ENCODE measurements at regions not wholly inside any gene's neighbourhood (a gene's known extent, or its start where the extent isn't known, plus 50 kb on each side); places are given as distances from the start of the nearest gene placed in this dataset.

- no peak for DNase-seq (ENCODE audit: low spot score)
Observed at GRCh38 chr2:234278556-234279255, 218.2 kb downstream of the ARL4C start.

- no peak for DNase-seq (ENCODE audit: low spot score)
Observed at GRCh38 chr2:234275515-234275914, 221.4 kb downstream of the ARL4C start.

GRCh38 chr2:234273887-234274584 is 222.8 kb downstream of the ARL4C start:
- DNase-seq (ENCODE audit: low spot score): no peak

- no peak for DNase-seq (ENCODE audit: low spot score)
Observed at GRCh38 chr2:234272069-234272850, 221.8 kb downstream of the SPP2 start.

GRCh38 chr2:234271338-234271737 is 220.8 kb downstream of the SPP2 start:
- no peak for DNase-seq (ENCODE audit: low spot score)

GRCh38 chr2:234269769-234270204 is 219.3 kb downstream of the SPP2 start:
- DNase-seq (ENCODE audit: low spot score): no peak

GRCh38 chr2:234267534-234267933 is 217.0 kb downstream of the SPP2 start:
- no peak for DNase-seq (ENCODE audit: low spot score)

- DNase-seq (ENCODE audit: low spot score): no peak
Observed at GRCh38 chr2:234266952-234267351, 216.4 kb downstream of the SPP2 start.

- DNase-seq (ENCODE audit: low spot score): no peak
Observed at GRCh38 chr2:234265206-234265605, 214.7 kb downstream of the SPP2 start.

GRCh38 chr2:234261736-234262135 is 211.2 kb downstream of the SPP2 start:
- no peak for DNase-seq (ENCODE audit: low spot score)

- DNase-seq (ENCODE audit: low spot score): no peak
Observed at GRCh38 chr2:234259440-234259839, 208.9 kb downstream of the SPP2 start.

- no peak for DNase-seq (ENCODE audit: low spot score)
Observed at GRCh38 chr2:234258562-234259141, 208.2 kb downstream of the SPP2 start.

- peak; percentile 38 for DNase-seq (ENCODE audit: low spot score)
Observed at GRCh38 chr2:234257859-234258561, 207.5 kb downstream of the SPP2 start.

- DNase-seq (ENCODE audit: low spot score): no peak
Observed at GRCh38 chr2:234256516-234256915, 206.0 kb downstream of the SPP2 start.

GRCh38 chr2:234254783-234255521 is 204.4 kb downstream of the SPP2 start:
- DNase-seq (ENCODE audit: low spot score): no peak

GRCh38 chr2:234252772-234253171 is 202.3 kb downstream of the SPP2 start:
- no peak for DNase-seq (ENCODE audit: low spot score)

GRCh38 chr2:234251326-234252271 is 201.1 kb downstream of the SPP2 start:
- DNase-seq (ENCODE audit: low spot score): no peak

GRCh38 chr2:234250926-234251325 is 200.4 kb downstream of the SPP2 start:
- DNase-seq (ENCODE audit: low spot score): no peak

- no peak for DNase-seq (ENCODE audit: low spot score)
Observed at GRCh38 chr2:234249873-234250272, 199.4 kb downstream of the SPP2 start.

All from Ammon's horn (tissue), 1 donor.